Left ventricle myocardium inferior (tissue), 1 donor: ENCODE measurements at regions not wholly inside any gene's neighbourhood (a gene's known extent, or its start where the extent isn't known, plus 50 kb on each side); places are given as distances from the start of the nearest gene placed in this dataset.
A peak's percentile ranks its signal among the peaks of the same experiment; 100 is the strongest.

Experiments used
- DNase-seq: peaks from one replicate; pipeline ENCODE4 v3.0.0-alpha.2; 2020
- H3K27ac ChIP-seq: fragments of 200-600 bp; replicated peaks from 2 replicates; pipeline ENCODE4 v1.8.0; 2021
- H3K27me3 ChIP-seq: fragments of 200-600 bp; 2 replicates; pipeline ENCODE4 v1.8.0; 2021; ENCODE audit warnings: low read depth
- H3K36me3 ChIP-seq: fragments of 200-600 bp; 2 replicates; pipeline ENCODE4 v1.8.0; 2021
- H3K4me1 ChIP-seq: fragments of 200-600 bp; 2 replicates; pipeline ENCODE4 v1.8.0; 2021
- H3K4me3 ChIP-seq: fragments of 200-600 bp; 2 replicates; pipeline ENCODE4 v1.8.0; 2021; ENCODE audit warnings: mild to moderate bottlenecking, moderate library complexity
- H3K9me3 ChIP-seq: fragments of 200-600 bp; replicated peaks from 2 replicates; pipeline ENCODE4 v1.8.0; 2021
- CTCF ChIP-seq: fragments of 200-600 bp; IDR thresholded peaks from 2 replicates; pipeline ENCODE4 v1.8.0; 2021; ENCODE audit warnings: antibody characterized with exemption, mild to moderate bottlenecking, borderline replicate concordance
- intact Hi-C: fragments of 100-400 bp; cut with micrococcal nuclease; formaldehyde crosslinking; loops from one replicate; pipeline ENCODE4 v1.11.0; 2022
- donor health status: DM: no; HTN: yes; CAD: no; lungs with severe emphysema.

- intact Hi-C loops, result no loop called here
- H3K27ac ChIP-seq, result peak overlapping the region; percentile 72
- no peak overlapping the region for H3K4me3 ChIP-seq
- H3K27me3 ChIP-seq, result no peaks in the 10 kb centered on the region
- peaks cover 80% of the 10 kb centered on the region for H3K4me1 ChIP-seq
- no peak for DNase-seq
- peaks cover 64% of the 10 kb centered on the region for H3K36me3 ChIP-seq
- H3K9me3 ChIP-seq, result no peaks in the 10 kb centered on the region
- no peak for TF ChIP-seq CTCF
These were observed 88.3 kb downstream of the NCOR2 start for GRCh38 chr12:124478985-124479645.

DNA sequence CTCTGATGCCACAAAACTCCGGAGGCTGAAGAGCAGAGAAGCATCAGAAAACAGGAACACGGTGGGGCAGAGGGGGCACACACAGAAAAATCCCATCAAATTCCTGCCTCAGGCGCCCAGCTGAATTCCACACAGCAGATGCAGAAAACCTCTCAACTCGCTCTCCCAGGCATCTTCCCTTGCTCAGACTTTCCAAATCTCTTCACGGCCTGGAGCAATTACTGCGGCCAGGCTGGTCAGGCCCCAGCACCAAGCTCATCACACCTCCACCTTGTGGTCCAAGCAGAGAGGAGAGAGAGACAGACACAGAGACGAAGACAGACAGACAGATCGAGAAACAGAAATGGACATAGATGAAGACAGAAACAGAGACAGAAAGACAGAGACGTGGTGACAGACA, 89.0 kb downstream of the NCOR2 start:
- Histone ChIP-seq H3K4me1 (peaks cover 86% of the 10 kb centered on the region), H3K36me3 (peaks cover 66% of the 10 kb centered on the region), H3K4me3 (no peak overlapping the region), H3K27me3 (no peaks in the 10 kb centered on the region), H3K27ac (no peak overlapping the region), H3K9me3 (no peaks in the 10 kb centered on the region)
- no peak for DNase-seq
- intact Hi-C loops, result no loop called here
- no peak for TF ChIP-seq CTCF

DNA sequence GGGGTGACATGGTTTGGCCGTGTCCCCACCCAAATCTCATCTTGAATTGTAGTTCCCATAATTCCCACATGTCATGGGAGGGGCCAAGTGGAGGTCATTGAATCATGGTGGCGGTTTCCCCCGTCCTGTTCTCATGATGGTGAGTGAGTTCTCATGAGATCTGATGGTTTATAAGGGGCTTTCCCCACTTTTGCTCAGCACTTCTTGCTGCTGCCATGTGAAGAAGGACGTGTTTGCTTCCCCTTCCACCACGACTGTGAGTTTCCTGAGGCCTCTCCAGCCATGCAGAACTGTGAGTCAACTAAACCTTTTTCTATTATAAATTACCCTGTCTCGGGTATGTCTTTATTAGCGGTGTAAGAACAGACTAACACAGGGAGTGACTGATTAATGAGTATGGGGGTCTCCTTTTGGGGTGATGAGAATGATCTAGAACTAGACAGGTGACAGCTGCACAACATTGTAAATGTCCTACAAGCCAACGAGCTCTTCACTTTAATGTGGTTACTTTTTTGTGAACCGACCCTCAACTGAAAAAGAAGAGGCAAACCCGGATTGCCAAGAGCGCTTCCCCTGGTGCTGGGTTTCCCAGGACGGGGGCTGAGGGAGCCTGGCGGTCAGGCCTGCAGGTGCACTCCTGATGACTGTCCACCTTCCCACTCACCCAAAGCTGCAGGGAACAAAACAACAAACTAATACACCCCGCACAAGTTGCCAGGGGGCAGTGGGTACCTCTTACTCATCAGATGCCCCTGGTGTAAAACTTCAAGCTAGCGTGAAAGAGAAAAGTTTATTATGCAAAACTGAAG, 90.1 kb downstream of the NCOR2 start:
- peaks cover 66% of the 10 kb centered on the region for H3K36me3 ChIP-seq
- no peak for DNase-seq
- H3K4me3 ChIP-seq, result no peak overlapping the region
- no peak for TF ChIP-seq CTCF
- H3K27me3 ChIP-seq, result no peaks in the 10 kb centered on the region
- intact Hi-C loops, result no loop called here
- H3K27ac ChIP-seq, result no peak overlapping the region
- H3K9me3 ChIP-seq, result peaks cover 8% of the 10 kb centered on the region
- H3K4me1 ChIP-seq, result peaks cover 82% of the 10 kb centered on the region

GRCh38 chr12:124476011-124476400, 91.4 kb downstream of the NCOR2 start:
- Histone ChIP-seq H3K27ac (peak overlapping the region; percentile 84), H3K36me3 (peaks cover 68% of the 10 kb centered on the region), H3K4me1 (peaks cover 68% of the 10 kb centered on the region), H3K9me3 (peaks cover 8% of the 10 kb centered on the region), H3K4me3 (no peak overlapping the region), H3K27me3 (no peaks in the 10 kb centered on the region)
- intact Hi-C loops, result no loop called here
- DNase-seq, result no peak
- no peak for TF ChIP-seq CTCF

GRCh38 chr12:124475295-124476010, 92.0 kb downstream of the NCOR2 start:
- H3K9me3 ChIP-seq, result peaks cover 8% of the 10 kb centered on the region
- intact Hi-C loops, result no loop called here
- peaks cover 73% of the 10 kb centered on the region for H3K36me3 ChIP-seq
- H3K27me3 ChIP-seq, result no peaks in the 10 kb centered on the region
- peak overlapping the region; percentile 84 for H3K27ac ChIP-seq
- peaks cover 63% of the 10 kb centered on the region for H3K4me1 ChIP-seq
- TF ChIP-seq CTCF, result no peak
- DNase-seq, result no peak
- peak overlapping the region; percentile 6 for H3K4me3 ChIP-seq
